ENCODE measurements at regions not wholly inside any gene's neighbourhood (a gene's known extent, or its start where the extent isn't known, plus 50 kb on each side); places are given as distances from the start of the nearest gene placed in this dataset.

DNA sequence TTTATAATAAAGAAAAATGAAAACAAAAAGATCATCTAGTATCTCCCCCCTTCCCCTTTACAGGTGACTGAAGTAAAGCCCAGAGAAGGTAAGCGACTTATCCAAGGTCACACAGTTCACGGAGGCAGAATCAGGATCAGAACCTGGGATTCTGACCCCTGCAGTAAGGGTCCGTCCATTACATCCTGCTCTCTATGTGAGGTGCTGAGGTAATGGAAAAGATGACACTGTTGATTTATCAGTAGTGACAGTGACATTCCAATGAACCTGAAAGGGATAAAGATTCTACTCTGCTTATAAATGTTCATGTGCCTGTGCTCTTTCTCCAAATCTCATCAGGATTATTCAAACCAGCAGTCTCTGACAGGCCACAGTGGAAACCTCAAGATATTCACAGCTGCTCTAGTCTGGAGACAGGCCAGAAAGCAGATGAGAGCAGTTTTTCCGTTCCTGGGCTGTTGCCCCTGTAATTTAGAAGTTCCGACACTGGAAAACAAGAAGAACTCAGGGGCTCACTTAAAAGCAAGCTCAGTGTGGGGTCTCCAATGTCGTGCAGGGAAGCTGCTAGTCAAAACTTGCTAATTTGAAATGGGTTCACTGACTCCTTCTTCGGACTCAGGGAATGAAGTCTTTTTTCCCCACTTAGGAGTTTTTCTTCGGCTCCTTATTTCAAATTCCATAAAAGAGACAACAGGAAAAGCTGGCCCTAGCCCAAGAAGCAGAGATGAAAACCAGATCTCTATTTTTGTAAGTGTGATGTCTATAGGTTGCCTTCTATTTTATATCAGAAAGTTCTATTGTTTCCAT, 131.8 kb upstream of the EEA1 start:
- Histone ChIP-seq H3K27ac (ENCODE audit: low read depth, low read length) (peak overlapping the region; percentile 49), H3K4me3 (ENCODE audit: low read depth, low read length) (no peak overlapping the region), H3K9me3 (ENCODE audit: control insufficient read depth, insufficient read depth, low read length) (no peaks in the 10 kb centered on the region), H3K36me3 (ENCODE audit: control insufficient read depth, insufficient read depth, low read length) (no peaks in the 10 kb centered on the region), H3K9ac (ENCODE audit: low read depth, low read length) (no peak overlapping the region), H3K27me3 (ENCODE audit: control insufficient read depth, insufficient read depth, low read length) (no peaks in the 10 kb centered on the region), H3K4me1 (ENCODE audit: control insufficient read depth, insufficient read depth, low read length) (peaks cover 2% of the 10 kb centered on the region; the same call in 1 of the 2 replicates)

DNA sequence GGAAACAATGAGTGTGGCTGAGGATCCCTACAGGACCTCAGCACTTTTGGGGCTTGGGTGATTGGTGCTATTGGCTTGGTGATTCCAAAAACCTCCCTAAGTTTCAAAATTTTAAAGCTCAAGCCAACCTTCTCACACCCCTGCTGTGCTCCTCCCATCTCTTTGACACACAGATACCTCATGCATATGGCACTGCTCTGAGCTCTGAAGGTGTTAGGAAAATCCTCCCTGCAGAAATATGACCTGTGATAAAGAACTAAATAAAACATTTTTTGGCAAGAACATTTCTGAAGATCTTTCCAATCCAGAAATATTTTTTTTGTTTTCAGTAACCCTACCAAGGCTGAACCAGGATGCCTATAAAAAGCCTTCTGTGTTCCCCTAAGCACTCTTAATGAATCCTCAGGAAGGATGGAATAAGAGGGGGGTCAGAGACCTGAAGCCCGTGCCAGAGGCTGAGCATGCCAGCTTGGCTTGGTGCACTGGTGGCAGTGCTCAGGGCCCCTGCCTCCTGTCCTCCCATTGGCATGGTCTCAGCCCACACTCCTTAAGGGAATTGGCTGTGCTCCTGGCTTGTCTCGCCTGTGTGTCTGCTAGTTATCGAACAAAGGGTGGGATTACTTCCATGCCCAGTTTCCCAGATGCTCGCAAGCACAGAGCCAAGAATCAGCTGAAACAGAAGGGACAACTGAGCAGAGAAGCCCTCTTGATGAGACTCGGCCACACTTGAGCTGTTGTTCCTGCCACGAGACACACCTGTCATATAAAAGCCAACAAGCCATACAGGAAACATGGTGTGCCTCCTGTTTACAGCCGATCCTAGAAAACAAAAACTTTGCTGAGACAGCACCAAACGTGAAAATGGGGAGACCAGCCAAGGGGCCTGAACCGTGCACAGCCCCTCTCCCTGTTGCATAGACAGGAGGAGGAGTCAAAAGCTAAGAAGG, 132.7 kb upstream of the EEA1 start:
- H3K27me3 ChIP-seq (ENCODE audit: control insufficient read depth, insufficient read depth, low read length) = no peaks in the 10 kb centered on the region

GRCh38 chr12:93065896-93066295, 136.8 kb upstream of the EEA1 start:
- Histone ChIP-seq H3K4me1 (ENCODE audit: control insufficient read depth, insufficient read depth, low read length) (no peaks in the 10 kb centered on the region), H3K27me3 (ENCODE audit: control insufficient read depth, insufficient read depth, low read length) (no peaks in the 10 kb centered on the region), H3K9me3 (ENCODE audit: control insufficient read depth, insufficient read depth, low read length) (no peaks in the 10 kb centered on the region), H3K4me3 (ENCODE audit: low read depth, low read length) (no peak overlapping the region), H3K27ac (ENCODE audit: low read depth, low read length) (no peak overlapping the region), H3K36me3 (ENCODE audit: control insufficient read depth, insufficient read depth, low read length) (no peaks in the 10 kb centered on the region), H3K9ac (ENCODE audit: low read depth, low read length) (no peak overlapping the region)

More for the DNA sequence above, 132.7 kb upstream of the EEA1 start:
- Histone ChIP-seq H3K27ac (ENCODE audit: low read depth, low read length) (peak overlapping the region; percentile 49), H3K4me3 (ENCODE audit: low read depth, low read length) (no peak overlapping the region), H3K4me1 (ENCODE audit: control insufficient read depth, insufficient read depth, low read length) (no peaks in the 10 kb centered on the region), H3K9me3 (ENCODE audit: control insufficient read depth, insufficient read depth, low read length) (no peaks in the 10 kb centered on the region), H3K9ac (ENCODE audit: low read depth, low read length) (no peak overlapping the region), H3K36me3 (ENCODE audit: control insufficient read depth, insufficient read depth, low read length) (no peaks in the 10 kb centered on the region)

GRCh38 chr12:93072340-93072739, 143.2 kb upstream of the EEA1 start:
- H3K27me3 ChIP-seq (ENCODE audit: control insufficient read depth, insufficient read depth, low read length) = peaks cover 4% of the 10 kb centered on the region

GRCh38 chr12:93073324-93073723, 144.2 kb upstream of the EEA1 start:
- Histone ChIP-seq H3K4me1 (ENCODE audit: control insufficient read depth, insufficient read depth, low read length) (peaks cover 6% of the 10 kb centered on the region), H3K27ac (ENCODE audit: low read depth, low read length) (no peak overlapping the region), H3K9me3 (ENCODE audit: control insufficient read depth, insufficient read depth, low read length) (no peaks in the 10 kb centered on the region), H3K27me3 (ENCODE audit: control insufficient read depth, insufficient read depth, low read length) (peaks cover 4% of the 10 kb centered on the region), H3K4me3 (ENCODE audit: low read depth, low read length) (no peak overlapping the region), H3K36me3 (ENCODE audit: control insufficient read depth, insufficient read depth, low read length) (no peaks in the 10 kb centered on the region), H3K9ac (ENCODE audit: low read depth, low read length) (no peak overlapping the region)

More at GRCh38 chr12:93072340-93072739, 143.2 kb upstream of the EEA1 start:
- H3K4me1 ChIP-seq (ENCODE audit: control insufficient read depth, insufficient read depth, low read length) = no peaks in the 10 kb centered on the region
- no peak overlapping the region for H3K4me3 ChIP-seq (ENCODE audit: low read depth, low read length)
- no peak overlapping the region for H3K9ac ChIP-seq (ENCODE audit: low read depth, low read length)
- H3K36me3 ChIP-seq (ENCODE audit: control insufficient read depth, insufficient read depth, low read length) = no peaks in the 10 kb centered on the region
- no peaks in the 10 kb centered on the region for H3K9me3 ChIP-seq (ENCODE audit: control insufficient read depth, insufficient read depth, low read length)
- H3K27ac ChIP-seq (ENCODE audit: low read depth, low read length) = no peak overlapping the region

DNA sequence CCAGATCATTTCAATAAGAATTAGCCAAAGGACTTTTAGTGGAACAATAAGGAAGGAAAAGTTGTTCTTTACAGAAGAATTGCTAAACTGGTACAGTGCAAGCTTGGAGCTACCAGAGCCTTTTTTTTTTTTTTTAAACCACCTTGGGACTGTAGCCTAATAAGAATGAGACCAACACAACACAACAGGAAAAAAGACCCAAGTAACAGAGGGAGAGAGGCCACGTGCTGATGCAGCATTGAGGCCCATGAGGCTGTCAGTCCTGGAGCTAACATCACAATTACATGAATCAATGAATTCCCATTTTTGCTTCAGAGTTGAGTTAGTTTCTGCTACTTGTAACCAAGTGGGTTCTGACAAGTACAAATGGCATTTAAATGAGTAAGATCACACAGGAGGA, 149.0 kb upstream of the EEA1 start:
- no peaks in the 10 kb centered on the region for H3K9me3 ChIP-seq (ENCODE audit: control insufficient read depth, insufficient read depth, low read length)

GRCh38 chr12:93078577-93078976, 149.5 kb upstream of the EEA1 start:
- Histone ChIP-seq H3K4me1 (ENCODE audit: control insufficient read depth, insufficient read depth, low read length) (peaks cover 32% of the 10 kb centered on the region), H3K9me3 (ENCODE audit: control insufficient read depth, insufficient read depth, low read length) (no peaks in the 10 kb centered on the region), H3K27me3 (ENCODE audit: control insufficient read depth, insufficient read depth, low read length) (no peaks in the 10 kb centered on the region), H3K27ac (ENCODE audit: low read depth, low read length) (no peak overlapping the region), H3K4me3 (ENCODE audit: low read depth, low read length) (no peak overlapping the region), H3K36me3 (ENCODE audit: control insufficient read depth, insufficient read depth, low read length) (no peaks in the 10 kb centered on the region), H3K9ac (ENCODE audit: low read depth, low read length) (no peak overlapping the region)

More for the DNA sequence above, 149.0 kb upstream of the EEA1 start:
- Histone ChIP-seq H3K4me1 (ENCODE audit: control insufficient read depth, insufficient read depth, low read length) (peaks cover 32% of the 10 kb centered on the region), H3K4me3 (ENCODE audit: low read depth, low read length) (no peak overlapping the region), H3K36me3 (ENCODE audit: control insufficient read depth, insufficient read depth, low read length) (no peaks in the 10 kb centered on the region), H3K27me3 (ENCODE audit: control insufficient read depth, insufficient read depth, low read length) (peaks cover 2% of the 10 kb centered on the region), H3K27ac (ENCODE audit: low read depth, low read length) (no peak overlapping the region), H3K9ac (ENCODE audit: low read depth, low read length) (no peak overlapping the region)

GRCh38 chr12:93079271-93079670, 150.2 kb upstream of the EEA1 start:
- H3K9ac ChIP-seq (ENCODE audit: low read depth, low read length) = no peak overlapping the region
- H3K27me3 ChIP-seq (ENCODE audit: control insufficient read depth, insufficient read depth, low read length) = no peaks in the 10 kb centered on the region
- peaks cover 32% of the 10 kb centered on the region for H3K4me1 ChIP-seq (ENCODE audit: control insufficient read depth, insufficient read depth, low read length)
- H3K36me3 ChIP-seq (ENCODE audit: control insufficient read depth, insufficient read depth, low read length) = no peaks in the 10 kb centered on the region
- H3K27ac ChIP-seq (ENCODE audit: low read depth, low read length) = no peak overlapping the region
- no peaks in the 10 kb centered on the region for H3K9me3 ChIP-seq (ENCODE audit: control insufficient read depth, insufficient read depth, low read length)
- H3K4me3 ChIP-seq (ENCODE audit: low read depth, low read length) = no peak overlapping the region

DNA sequence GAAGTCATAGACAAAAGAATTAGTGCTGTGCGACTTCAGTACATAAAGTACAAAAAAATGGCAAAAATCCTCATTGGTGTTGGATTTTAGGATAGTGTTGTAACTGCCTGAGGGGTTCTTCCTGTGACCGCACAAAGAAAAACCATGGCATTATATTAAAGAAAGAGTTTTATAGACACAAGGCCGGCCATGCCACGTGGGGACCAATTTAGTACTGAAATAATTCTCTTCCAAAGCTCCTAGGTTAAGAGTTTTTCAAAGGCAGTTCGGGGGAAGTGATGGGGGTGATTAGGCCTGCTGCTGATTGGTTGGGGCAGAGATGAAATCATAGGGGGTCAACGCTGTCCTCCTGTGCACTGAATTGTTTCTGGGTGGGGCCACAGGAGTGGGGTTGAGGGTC, 150.9 kb upstream of the EEA1 start:
- H3K27ac ChIP-seq (ENCODE audit: low read depth, low read length) = peak overlapping the region; percentile 86
- H3K9me3 ChIP-seq (ENCODE audit: control insufficient read depth, insufficient read depth, low read length) = no peaks in the 10 kb centered on the region
- no peaks in the 10 kb centered on the region for H3K27me3 ChIP-seq (ENCODE audit: control insufficient read depth, insufficient read depth, low read length)
- no peak overlapping the region for H3K9ac ChIP-seq (ENCODE audit: low read depth, low read length)
- no peaks in the 10 kb centered on the region for H3K36me3 ChIP-seq (ENCODE audit: control insufficient read depth, insufficient read depth, low read length)
- peaks cover 32% of the 10 kb centered on the region for H3K4me1 ChIP-seq (ENCODE audit: control insufficient read depth, insufficient read depth, low read length)
- H3K4me3 ChIP-seq (ENCODE audit: low read depth, low read length) = peak overlapping the region; percentile 5; the same call in 1 of the 2 replicates

GRCh38 chr12:93080452-93080851, 151.4 kb upstream of the EEA1 start:
- Histone ChIP-seq H3K36me3 (ENCODE audit: control insufficient read depth, insufficient read depth, low read length) (no peaks in the 10 kb centered on the region), H3K9me3 (ENCODE audit: control insufficient read depth, insufficient read depth, low read length) (no peaks in the 10 kb centered on the region), H3K27me3 (ENCODE audit: control insufficient read depth, insufficient read depth, low read length) (no peaks in the 10 kb centered on the region), H3K4me3 (ENCODE audit: low read depth, low read length) (peak overlapping the region; percentile 41), H3K4me1 (ENCODE audit: control insufficient read depth, insufficient read depth, low read length) (peaks cover 32% of the 10 kb centered on the region), H3K27ac (ENCODE audit: low read depth, low read length) (peak overlapping the region; percentile 86), H3K9ac (ENCODE audit: low read depth, low read length) (no peak overlapping the region)
